Ovary (tissue), 3 donors: ENCODE measurements at regions not wholly inside any gene's neighbourhood (a gene's known extent, or its start where the extent isn't known, plus 50 kb on each side); places are given as distances from the start of the nearest gene placed in this dataset.

Source experiments
- CTCF ChIP-seq, 3 donors: fragments of 450-650 bp in 2 of 3; fragments of 200-600 bp in 1 of 3; IDR thresholded peaks; one replicate each; pipeline versions ENCODE4 v1.5.1 to v1.8.0; 2016 to 2022; ENCODE audit warnings: antibody characterized with exemption in 3 of 3, mild to moderate bottlenecking in 1 of 3
- EP300 ChIP-seq: sonication (generic); formaldehyde crosslinking; IDR thresholded peaks from one replicate; pipeline ENCODE4 v1.6.1; 2017; ENCODE audit warnings: antibody characterized with exemption
- POLR2A ChIP-seq: fragments of 450-650 bp; IDR thresholded peaks from one replicate; pipeline ENCODE4 v1.6.1; 2017; ENCODE audit warnings: antibody characterized with exemption, mild to moderate bottlenecking, moderate library complexity
- donor health status: DM: no; HTN: no; CAD: no.

- TF ChIP-seq EP300 (no peak), CTCF (IDR thresholded peaks at IDR 0.05) (no peak), POLR2A (no peak)
Measured at GRCh38 chr3:481680-482079, 285.1 kb downstream of the CHL1 start.
